HG02938 (cell line): ENCODE measurements at regions not wholly inside any gene's neighbourhood (a gene's known extent, or its start where the extent isn't known, plus 50 kb on each side); places are given as distances from the start of the nearest gene placed in this dataset.

Experiments
- ATAC-seq: cut with Tn5 transposase; IDR thresholded peaks from one replicate; pipeline ENCODE4 v1.9.1; 2021; ENCODE audit warnings: mild to moderate bottlenecking, moderate library complexity; ENCODE audit not compliant: unreplicated experiment

DNA sequence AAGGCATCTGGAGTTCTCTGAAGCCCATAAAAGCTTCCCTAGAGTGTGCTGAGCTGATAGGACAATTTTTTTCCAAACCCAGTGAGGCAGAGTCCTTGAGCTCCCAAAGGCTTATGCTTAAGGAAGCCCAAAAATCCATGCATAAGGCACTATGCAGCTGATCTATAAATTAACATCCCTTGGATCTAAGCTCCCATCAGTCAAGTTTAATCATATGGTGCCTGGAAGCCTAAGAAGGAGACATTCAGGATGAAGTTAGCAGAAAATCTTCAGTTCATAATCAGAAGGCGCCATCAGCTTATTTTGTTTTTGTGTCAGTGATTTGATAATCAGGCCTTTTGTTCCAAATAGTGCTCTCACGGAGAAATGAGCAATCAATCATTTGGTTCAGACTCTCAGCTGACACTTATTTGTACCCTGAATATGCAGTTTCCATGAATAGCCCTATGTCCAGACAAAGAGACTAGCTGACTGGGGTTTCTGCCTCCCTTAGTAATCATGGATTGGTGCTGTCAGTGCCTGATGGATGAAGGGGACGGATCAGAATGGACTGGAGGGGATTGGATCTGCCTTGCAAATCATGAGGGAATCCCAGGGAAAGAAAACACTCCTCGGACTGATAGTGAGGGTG is 464.8 kb upstream of the RGPD4 start:
- no peak for ATAC-seq

DNA sequence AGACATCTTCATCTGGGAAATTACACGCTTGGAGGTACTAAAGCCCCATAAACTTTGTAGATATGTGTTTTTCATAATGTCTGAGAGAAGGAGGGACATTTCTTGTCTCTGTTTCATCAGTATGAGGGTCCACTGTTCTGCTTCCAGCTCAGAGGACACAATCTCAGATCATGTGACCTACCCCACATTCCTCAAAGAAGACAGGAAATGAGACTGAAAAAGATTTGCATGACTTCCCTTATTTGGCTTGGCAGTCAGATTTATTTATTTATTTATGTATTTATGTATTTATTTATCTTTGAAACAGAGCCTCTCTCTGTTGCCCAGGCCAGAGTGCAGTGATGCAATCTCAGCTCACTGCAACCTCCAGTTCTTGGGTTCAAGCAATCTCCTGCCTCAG is 463.7 kb upstream of the RGPD4 start:
- ATAC-seq, result no peak

DNA sequence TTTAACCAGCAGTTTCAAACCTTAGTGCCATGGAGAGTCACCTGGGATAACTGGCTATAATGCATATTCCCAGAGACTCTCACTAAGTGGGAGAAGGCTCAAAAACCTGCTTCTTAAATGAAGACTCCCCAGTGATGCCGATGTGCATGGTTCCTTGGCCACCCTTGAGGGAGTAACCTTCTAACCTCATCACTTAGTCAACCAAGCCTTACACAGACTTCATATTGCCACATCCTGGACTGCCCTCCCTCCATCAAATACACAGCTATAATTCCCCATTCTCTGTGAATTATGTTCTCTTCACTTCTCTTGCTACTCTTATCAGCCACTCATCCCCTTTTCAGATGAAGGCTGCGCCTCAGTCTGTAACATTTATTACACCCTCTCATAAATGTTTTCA is 462.9 kb upstream of the RGPD4 start:
- ATAC-seq, result no peak

DNA sequence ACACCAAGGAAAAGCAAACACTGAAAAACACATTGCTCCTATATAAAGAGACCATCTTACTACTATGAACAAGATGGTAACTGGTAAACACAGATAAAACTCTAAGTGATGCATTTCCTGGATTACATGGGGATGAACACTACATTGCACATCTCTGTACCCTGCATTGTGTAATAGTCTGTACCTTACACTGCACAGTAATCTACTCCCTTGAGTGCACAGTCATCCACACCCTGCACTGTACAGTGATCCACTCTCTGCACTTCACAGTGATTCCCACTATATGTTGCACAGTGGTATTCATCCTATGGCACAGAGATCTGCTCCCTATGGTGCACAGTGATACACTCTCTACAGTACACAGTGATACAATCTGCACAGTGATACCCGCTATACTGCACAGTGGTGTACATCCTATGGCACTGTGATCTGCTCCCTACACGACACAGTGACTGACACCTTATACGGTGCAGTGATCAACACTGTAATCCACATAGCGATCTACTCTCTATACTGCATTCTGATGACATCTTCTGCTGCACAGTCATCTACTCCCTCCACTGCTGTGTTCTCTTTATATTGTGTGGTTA is 462.2 kb upstream of the RGPD4 start:
- no peak for ATAC-seq

DNA sequence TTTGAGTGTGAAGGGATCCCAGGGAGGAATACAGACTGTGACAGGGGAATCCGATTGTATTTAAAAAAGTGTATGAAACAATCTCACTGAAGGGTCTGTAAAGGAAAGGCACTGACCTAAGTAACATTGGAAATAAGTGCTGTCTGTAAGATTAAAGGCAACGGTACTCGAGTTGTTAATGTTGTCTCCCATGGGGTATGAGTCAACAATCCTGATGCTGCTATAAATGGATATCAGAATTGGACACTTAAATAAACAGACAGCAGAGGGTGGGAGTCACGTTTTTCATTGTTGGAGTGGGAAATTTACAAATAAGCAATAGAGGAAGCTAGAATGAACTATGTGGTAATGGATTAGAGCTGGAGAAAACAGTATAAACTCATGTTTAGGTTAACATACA is 452.4 kb upstream of the RGPD4 start:
- no peak for ATAC-seq

DNA sequence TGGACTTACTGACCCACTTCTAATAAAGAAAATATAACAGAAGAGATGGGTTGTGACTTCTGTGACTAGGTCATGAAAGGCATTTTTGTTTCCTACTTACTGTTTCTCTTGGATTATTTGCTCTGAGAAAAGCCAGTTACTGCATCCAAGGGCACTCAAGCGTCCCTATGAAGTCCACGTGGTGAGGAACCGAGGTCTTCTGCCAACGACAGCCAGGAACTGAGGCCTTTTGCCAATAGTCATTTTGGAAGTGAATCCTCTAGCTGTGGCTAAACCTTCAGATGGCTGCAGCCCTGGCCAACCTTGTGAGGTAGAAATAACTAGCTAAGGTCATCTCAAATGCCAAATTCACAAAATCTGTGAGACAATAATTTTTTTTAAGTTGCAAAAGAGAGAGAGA is 449.8 kb upstream of the RGPD4 start:
- no peak for ATAC-seq

DNA sequence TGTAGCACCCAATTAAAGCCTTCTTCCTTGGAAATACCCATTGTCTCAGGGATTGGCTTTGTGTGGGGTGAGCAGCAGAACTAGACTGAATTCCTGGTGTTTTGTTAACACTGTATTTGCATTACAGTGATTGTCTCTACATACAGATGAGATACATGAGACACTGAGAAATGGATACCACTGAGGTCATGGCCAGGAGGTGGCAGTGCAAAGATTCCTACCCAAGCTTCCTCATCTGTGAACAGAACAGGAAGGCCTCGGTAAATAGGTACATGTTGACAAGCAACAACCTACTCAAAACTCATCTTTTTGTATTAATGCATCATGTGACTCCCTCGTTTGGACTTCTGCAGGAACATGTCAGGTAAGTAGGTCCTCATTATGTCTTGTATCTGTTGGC is 445.8 kb upstream of the RGPD4 start:
- ATAC-seq, result no peak

DNA sequence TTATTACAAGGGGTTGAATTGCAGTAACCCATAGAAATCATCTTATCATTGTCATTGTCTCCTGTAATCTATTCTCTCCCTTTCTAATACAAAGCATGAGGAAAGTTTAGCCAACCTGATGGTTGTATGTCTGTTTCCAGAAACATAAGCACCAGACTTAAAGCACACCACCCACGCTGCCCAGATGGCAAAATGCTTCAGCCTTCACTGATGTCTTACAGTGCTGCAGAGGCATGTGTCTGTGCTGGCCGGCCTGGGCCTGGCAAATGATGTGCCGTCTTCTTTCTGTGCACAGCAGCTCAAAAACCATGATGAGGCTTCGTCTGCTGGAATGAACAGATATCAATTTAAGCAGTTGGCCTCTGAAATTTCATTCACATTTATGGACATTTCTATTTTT is 443.0 kb upstream of the RGPD4 start:
- no peak for ATAC-seq

DNA sequence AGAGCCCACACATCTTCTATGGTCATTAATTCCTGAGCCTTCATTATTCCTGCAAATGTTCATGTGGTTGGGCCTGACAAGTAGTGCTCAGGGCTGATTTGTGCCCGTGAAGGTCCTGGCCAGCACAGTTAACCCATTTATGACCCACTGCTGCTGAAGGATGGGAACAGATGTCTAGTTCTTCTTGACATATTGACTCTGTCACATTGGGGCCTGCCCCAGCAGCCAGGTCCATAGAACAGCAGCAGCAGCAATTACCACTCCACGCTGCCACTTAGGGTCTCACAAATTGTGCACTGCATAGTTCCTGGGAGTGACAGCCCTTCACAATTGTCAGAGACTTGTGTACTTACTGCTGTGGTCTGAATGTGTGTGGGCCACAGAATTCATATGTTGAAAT is 442.3 kb upstream of the RGPD4 start:
- no peak for ATAC-seq

DNA sequence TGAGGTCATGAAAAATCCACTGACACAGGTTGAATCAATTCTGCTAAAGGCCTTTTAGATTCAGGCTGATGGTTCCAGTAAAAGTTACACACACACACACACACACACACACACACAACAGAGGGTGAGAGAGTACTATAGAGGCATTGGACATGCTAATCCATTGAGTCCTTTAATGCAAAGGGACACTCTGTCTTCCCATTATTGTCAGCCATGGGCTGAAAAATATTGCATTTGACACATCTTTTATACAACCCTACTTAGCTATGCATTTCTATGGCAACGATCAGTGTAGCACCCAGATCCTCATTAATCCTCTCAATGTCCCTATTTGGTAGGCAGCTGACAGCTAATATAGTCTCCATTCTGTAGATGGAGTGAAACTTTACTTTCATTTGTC is 440.8 kb upstream of the RGPD4 start:
- ATAC-seq, result no peak

DNA sequence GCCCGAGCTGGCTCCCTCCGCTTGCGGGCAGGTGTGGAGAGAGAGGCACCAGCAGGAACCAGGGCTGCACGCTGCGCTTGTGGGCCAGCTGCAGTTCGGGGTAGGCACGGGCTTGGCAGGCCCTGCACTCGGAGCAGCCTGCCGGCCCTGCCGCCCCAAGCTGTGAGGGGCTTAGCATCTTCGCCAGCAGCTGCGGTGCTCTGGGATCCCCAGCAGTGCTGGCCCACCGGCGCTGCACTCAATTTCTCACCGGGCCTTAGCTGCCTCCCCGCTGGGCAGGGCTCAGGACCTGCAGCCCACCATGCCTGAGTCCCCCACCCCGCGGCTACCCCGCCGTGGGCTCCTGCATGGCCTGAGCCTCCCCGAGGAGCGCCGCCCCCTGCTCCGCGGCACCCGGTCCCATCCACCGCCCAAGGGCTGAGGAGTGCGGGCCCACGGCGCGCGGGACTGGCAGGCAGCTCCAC is 434.4 kb upstream of the RGPD4 start:
- ATAC-seq, result no peak

DNA sequence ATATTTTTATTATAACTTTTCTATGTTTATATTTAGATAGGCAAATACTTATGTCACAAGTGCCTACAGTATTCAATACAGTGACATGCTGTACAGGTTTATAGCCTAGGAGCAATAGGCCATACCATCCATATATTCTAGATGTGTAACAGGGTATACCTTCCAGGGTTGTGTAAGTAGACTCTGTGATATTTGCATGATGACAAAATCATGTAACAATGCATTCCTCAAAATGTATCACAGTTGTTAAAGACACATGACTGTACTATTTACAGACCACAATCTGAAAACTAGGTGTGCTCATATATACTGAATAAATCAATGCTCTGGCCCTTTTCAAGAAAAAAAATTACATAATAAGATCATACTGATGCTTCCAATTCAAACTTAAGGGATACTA is 433.2 kb upstream of the RGPD4 start:
- no peak for ATAC-seq

DNA sequence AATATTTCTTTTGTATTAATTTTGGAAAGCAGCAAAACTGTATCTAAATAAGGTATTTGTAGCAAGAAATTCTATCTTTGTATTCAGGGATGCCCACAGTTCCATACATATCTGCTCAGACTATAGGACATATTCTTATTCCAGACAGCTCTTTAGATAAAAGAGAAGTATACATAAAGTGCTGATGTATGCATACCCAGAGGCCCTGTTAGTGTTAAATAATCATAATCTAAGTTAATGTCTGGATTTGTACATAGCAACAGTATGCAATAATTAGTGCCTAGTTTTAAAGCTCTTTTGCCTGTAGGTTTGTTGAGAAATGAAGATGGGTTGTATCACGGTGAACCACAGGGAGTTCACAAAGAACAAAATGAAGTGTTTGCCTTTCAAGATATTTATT is 428.0 kb upstream of the RGPD4 start:
- ATAC-seq, result no peak

DNA sequence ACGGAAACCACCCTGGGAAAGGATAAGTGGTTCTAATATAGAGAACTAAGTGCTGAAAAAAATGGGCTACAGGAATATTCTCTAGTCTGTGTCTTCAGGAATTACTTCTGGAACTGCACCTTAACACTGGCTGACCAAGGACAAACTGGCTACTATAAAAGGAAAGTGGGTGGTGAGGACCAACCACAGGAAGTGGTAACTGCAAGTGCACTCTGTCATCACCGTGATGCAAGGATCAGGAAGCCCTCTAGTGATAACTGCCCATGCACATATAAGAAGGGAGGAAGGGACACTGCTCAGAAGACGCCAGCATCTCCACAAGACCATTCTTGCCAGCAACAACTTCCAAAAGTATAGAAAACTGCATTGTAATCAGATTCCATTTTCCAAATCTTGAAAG is 424.4 kb upstream of the RGPD4 start:
- ATAC-seq, result no peak

DNA sequence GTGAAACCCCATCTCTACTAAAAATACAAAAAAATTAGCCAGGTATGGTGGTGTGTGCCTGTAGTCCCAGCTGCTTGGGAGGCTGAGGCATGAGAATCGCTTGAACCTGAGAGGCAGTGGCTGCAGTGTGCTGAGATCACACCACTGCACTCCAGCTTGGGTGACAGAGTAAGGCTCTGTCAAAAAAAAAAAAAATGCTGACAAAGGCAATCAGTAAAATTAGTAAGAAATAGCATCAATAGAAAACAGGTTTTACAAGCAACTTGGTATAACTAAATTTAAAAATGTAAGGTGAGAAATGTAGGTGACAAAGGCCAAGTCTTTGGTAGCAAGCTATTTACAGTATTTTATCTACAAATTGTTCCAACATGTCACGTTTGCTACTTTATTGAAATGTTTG is 421.4 kb upstream of the RGPD4 start:
- no peak for ATAC-seq

DNA sequence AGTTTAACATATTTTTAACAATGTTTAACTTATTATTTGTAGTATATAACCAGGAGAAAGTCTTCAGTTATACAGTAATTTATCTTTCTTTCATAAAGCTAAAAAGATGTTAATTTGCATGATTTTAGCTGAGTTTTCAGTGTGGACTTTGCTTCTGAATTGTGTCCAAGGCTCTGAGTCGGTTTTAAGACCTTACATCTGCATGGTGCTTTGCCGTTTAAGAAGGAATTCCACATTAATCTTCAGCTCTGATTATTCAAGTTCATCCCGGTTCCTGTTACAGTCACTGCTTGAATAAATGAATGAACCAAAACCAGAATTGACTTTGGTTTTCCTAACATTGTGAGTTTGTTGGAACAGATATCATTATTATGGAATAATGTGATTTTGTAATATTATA is 419.7 kb upstream of the RGPD4 start:
- no peak for ATAC-seq

DNA sequence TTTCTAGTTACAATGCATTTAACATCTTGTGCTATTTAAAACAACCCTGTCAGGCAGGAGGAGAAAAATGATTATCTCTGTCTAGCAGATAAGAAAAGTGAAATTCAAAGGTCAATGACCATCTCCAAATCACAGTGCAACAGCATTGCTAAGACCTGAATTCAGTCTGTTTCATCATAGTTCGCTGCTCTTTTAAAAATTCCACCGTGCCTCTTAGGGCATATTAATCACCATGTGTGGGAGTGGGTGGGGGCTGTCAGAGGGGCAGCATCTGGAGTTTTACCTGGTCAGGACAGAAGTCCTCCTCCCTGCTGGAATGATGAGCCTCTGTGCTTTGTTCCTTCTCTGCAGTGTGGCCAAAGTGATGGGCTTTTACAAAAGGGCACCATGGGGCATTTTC is 418.7 kb upstream of the RGPD4 start:
- no peak for ATAC-seq

DNA sequence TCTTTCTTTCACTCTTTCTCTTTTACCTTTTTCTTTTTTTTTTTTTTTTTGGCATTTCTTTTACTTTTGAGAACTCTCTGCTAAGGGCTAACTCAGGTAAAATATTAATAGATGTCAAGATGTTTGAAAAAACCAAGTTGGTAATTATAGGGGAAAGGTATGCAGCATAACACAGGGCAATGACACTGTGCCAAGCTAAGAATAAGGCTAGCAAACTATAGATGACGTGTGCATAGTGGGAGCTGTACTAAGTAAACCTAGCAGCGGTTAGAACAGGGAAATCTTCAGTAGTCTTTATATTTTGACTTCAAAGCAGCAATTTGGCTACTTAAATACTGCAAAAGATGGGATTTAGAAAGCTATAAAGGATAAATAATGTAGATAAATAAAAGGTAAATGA is 415.4 kb upstream of the RGPD4 start:
- no peak for ATAC-seq

DNA sequence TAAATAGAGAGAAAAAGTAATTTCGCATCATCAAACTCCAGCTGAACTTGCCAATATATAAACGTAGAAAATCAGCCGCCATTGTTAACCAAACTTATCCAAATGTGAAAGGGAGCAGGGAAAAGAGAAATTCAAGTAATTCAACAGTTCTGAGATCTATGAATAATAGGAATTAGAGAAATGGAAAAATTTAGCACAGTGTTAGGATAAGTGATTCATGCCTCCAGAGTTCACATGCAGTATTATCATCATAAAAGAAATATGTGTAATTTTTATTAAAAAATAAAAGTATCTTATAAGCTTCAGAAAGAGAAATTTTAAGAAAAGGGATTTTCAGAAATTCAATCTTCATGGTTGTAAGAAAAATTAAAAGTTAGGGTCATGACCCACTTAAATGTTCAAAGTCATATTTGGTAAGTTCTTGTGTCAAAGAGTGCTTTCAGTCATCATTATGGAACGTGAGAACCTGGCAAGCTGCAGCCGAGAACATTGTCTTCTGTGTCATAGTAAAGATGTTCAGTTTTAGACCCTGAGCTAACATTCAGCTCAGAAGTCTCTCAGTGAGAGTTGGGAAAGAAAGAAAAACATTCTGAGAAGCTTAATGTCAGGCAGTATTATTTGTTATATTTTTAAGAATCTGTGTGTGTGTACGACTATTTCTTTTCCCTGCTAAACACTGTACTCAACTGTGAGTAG is 414.3 kb upstream of the RGPD4 start:
- no peak for ATAC-seq

DNA sequence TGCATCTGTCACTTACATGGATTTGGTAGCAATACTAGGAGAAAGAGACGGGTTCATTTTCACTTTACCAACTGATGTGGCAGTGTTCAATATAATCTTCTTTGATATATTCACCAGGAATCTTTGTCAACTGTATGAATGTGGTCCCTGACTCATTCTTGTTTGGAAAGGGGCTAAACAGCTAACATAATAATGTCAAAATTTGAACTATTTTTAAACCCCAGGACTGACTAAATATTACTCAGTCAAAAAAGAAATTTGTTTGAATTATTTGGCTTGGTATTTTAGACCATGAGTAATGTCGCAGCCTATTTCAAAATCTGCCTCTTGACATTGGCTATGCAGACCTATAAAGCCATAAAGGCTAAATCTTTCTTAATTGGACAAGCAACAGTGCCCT is 413.7 kb upstream of the RGPD4 start:
- no peak for ATAC-seq

DNA sequence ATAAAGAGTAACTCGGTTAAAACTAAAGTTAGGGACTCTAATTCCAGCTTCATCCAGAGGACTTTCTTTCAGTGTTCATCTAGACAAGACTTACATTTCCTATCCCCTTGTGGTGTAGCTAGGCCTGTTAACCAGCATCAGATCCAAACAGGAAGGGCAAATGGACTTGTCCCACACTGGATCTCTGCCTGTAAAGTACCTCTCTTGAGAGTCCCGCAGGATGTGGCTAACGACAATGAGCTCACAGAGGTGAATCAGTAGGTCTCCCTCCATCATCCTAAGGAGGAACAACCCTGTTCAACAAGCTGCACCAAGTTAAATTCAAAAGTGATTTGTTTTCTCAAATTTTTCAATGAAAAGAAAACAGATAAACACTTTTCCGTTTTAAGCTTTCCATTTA is 412.3 kb upstream of the RGPD4 start:
- no peak for ATAC-seq

DNA sequence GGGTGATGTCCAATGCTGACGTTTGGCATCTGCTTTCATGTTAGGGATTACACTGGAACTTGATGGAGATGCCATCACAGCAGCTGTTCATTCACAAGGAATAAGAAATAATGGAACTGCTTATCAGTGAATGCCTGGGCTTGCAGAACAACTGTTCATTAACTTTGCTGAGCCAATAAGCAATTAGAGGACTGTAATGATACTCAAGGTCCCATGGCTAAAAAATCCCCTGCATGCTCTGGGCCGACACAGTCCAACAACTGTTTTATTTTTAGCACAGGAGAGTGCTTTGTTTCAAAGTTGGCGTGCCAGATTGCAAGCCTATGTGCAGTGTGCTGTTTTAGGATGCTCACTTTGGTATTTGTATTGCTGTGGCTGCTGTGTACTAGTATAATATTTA is 408.0 kb upstream of the RGPD4 start:
- no peak for ATAC-seq

DNA sequence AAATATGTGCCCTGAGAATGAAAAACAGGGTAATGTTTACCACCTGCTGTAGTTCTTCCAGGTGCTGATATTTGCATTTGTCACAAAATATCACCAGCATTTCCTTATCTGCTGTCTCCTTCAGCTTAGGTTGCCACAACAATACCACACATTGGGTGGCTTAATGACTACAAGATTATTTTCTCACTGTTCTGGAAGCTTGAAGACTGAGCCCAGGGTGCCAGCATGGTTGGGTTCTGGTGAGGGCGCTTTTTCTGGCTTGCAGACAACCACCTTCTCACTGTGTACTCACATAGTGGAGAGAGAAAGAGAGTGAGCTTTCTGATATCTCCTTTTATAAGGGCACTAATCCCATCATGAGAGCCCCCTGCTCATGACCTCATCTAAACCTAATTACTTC is 407.5 kb upstream of the RGPD4 start:
- no peak for ATAC-seq
